Activated CD8-positive, alpha-beta T cell treated with anti-CD3 and anti-CD28 coated beads for 36 hours (primary cell): ENCODE measurements at regions not wholly inside any gene's neighbourhood (a gene's known extent, or its start where the extent isn't known, plus 50 kb on each side); places are given as distances from the start of the nearest gene placed in this dataset.

Experiments used
- ATAC-seq: fragments of 200-7000 bp; cut with Tn5 transposase; one replicate; pipeline ENCODE4 v1.10.0; 2021; ENCODE audit warnings: mild to moderate bottlenecking, moderate library complexity
- CTCF ChIA-PET: fragments of 350-600 bp; sonication (Branson Sonifier 250); formaldehyde crosslinking; loops from one replicate; lab custom pipeline; 2021; ENCODE audit warnings: antibody characterized with exemption; lab: Charles Lee
- POLR2A ChIA-PET: fragments of 350-600 bp; sonication (Branson Sonifier 250); formaldehyde crosslinking; loops from one replicate; lab custom pipeline; 2021; ENCODE audit warnings: antibody characterized with exemption; lab: Charles Lee
- DNase-seq: peaks from one replicate; pipeline ENCODE4 v3.0.0-alpha.2; 2020
- H3K27ac Mint-ChIP-seq: one replicate; pipeline ENCODE4 v1.8.0; 2021; ENCODE audit warnings: mild to moderate bottlenecking, mixed read lengths
- H3K27me3 Mint-ChIP-seq: one replicate; pipeline ENCODE4 v1.8.0; 2021; ENCODE audit warnings: mixed read lengths
- H3K36me3 Mint-ChIP-seq: one replicate; pipeline ENCODE4 v1.8.0; 2021; ENCODE audit warnings: low read depth, mixed read lengths
- H3K4me1 Mint-ChIP-seq: one replicate; pipeline ENCODE4 v1.8.0; 2021; ENCODE audit warnings: low read depth, mixed read lengths
- H3K4me3 Mint-ChIP-seq: one replicate; pipeline ENCODE4 v1.8.0; 2021; ENCODE audit warnings: mild to moderate bottlenecking, moderate library complexity, mixed read lengths
- H3K9me3 Mint-ChIP-seq: one replicate; pipeline ENCODE4 v1.8.0; 2021; ENCODE audit warnings: mixed read lengths
- intact Hi-C: fragments of 100-400 bp; cut with micrococcal nuclease; formaldehyde crosslinking; loops from one replicate; pipeline ENCODE4 v1.10.0; 2022
- TF ChIP-seq, protein P1 (sequence below): fragments of 200-600 bp; IDR thresholded peaks from one replicate; pipeline ENCODE4 v1.8.0; 2022; ENCODE audit warnings: antibody characterized with exemption, mild to moderate bottlenecking

DNA sequence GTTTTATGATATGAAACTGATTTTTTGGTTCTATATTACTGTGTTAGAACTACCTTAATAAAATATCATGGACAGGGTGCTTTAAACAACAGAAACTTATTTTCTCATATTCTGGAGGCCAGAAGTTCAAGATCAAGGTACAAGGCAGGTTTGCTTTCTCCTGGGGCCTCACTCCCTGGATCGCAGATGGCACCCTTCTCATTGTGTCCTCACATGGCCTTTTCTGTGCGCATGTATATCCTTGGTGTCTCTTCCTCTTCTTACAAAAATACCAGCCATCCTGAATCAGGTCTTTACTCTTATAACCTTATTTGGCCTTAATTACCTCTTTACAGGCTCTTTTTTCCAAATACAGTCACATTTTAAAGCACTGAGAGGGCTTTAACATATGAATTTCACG lies 906.1 kb downstream of the CDH11 start:
- TF ChIP-seq, protein P1, sequence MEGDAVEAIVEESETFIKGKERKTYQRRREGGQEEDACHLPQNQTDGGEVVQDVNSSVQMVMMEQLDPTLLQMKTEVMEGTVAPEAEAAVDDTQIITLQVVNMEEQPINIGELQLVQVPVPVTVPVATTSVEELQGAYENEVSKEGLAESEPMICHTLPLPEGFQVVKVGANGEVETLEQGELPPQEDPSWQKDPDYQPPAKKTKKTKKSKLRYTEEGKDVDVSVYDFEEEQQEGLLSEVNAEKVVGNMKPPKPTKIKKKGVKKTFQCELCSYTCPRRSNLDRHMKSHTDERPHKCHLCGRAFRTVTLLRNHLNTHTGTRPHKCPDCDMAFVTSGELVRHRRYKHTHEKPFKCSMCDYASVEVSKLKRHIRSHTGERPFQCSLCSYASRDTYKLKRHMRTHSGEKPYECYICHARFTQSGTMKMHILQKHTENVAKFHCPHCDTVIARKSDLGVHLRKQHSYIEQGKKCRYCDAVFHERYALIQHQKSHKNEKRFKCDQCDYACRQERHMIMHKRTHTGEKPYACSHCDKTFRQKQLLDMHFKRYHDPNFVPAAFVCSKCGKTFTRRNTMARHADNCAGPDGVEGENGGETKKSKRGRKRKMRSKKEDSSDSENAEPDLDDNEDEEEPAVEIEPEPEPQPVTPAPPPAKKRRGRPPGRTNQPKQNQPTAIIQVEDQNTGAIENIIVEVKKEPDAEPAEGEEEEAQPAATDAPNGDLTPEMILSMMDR = no peak
- POLR2A ChIA-PET = no interaction called here
- intact Hi-C loops = no loop called here
- Mint-ChIP-seq H3K9me3 (peaks cover 18% of the 10 kb centered on the region), H3K4me1 (no peaks in the 10 kb centered on the region), H3K27ac (no peak overlapping the region), H3K4me3 (no peak overlapping the region), H3K27me3 (no peaks in the 10 kb centered on the region), H3K36me3 (no peaks in the 10 kb centered on the region)
- DNase-seq (no peak), ATAC-seq (no peak)
- CTCF ChIA-PET = no interaction called here

DNA sequence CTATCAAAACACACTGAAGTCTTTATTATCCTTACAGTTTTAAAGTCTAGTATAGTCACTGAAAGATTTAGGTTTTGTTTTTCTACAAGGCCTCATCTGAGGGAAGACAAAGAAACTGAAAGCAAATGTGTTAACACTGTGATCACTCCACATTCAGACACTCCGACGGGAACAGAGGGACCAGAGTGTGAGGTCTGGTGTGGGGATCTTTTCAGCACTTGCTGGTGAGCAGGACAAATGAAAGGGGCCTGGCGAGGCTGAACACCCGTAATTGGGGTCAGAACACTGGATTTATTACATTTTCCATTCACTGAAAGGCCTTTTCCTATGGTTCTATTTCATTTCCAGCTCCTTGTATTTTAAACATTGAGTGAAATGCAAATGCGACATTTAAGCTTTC lies 910.5 kb downstream of the CDH11 start:
- intact Hi-C loops = no loop called here
- Mint-ChIP-seq H3K4me3 (no peak overlapping the region), H3K36me3 (no peaks in the 10 kb centered on the region), H3K27ac (no peak overlapping the region), H3K4me1 (no peaks in the 10 kb centered on the region), H3K27me3 (no peaks in the 10 kb centered on the region), H3K9me3 (peaks cover 27% of the 10 kb centered on the region)
- ATAC-seq (no peak), DNase-seq (no peak)
- ChIA-PET CTCF (no interaction called here), POLR2A (no interaction called here)
- TF ChIP-seq, protein P1 = no peak

DNA sequence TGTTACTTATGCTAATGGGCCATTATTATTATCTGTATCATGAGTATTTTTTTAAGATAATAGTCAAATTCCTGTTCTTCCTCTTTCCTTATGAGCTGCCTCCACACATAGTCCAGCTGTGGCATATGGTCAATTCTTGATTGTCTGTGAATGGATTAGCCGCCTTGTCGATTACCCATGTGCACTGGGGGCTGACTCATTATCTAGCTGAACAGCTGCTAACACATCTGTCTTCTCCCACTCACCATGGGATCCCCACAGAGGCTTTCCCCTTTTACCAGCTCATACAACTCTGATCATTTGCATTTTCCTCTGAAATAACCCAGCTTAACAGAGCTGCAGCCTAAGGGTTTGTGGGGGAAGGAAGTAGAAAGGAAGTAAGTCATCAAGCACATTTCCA lies 915.0 kb downstream of the CDH11 start:
- no peak overlapping the region for H3K4me3 Mint-ChIP-seq
- ChIA-PET POLR2A (interaction anchor here (0.7 kb wide), 1 partner anchor 701 kb away, joined by 3 read pairs; no protein-coding TSS in a partner anchor), CTCF (no interaction called here)
- H3K4me1 Mint-ChIP-seq = no peaks in the 10 kb centered on the region
- no peak overlapping the region for H3K27ac Mint-ChIP-seq
- TF ChIP-seq, protein P1 = no peak
- intact Hi-C loops = no loop called here
- H3K36me3 Mint-ChIP-seq = no peaks in the 10 kb centered on the region
- H3K9me3 Mint-ChIP-seq = peaks cover 23% of the 10 kb centered on the region
- H3K27me3 Mint-ChIP-seq = no peaks in the 10 kb centered on the region
- DNase-seq (no peak), ATAC-seq (no peak)

DNA sequence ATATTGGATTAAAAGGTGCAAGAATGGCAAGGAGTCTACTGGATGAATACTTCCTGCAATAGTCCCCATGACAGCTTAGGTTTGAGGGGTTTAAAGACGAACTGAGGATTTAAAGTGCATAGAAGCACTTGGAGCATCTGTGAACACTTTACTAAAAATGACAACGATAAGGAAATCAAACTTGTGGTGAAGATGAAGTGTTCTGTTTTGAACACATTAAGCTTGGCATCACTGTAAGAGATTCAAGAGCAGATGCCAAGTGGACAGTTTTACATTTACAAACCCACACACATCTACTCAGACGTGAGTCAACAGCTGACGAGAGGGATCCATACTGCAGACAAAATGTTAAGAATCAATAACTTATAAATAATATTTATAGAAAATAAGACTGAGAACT lies 918.7 kb downstream of the CDH11 start:
- Mint-ChIP-seq H3K27ac (no peak overlapping the region), H3K4me1 (no peaks in the 10 kb centered on the region), H3K27me3 (no peaks in the 10 kb centered on the region), H3K9me3 (peaks cover 9% of the 10 kb centered on the region), H3K36me3 (no peaks in the 10 kb centered on the region), H3K4me3 (no peak overlapping the region)
- ChIA-PET POLR2A (no interaction called here), CTCF (no interaction called here)
- intact Hi-C loops = no loop called here
- ATAC-seq (no peak), DNase-seq (no peak)
- TF ChIP-seq, protein P1 = no peak

DNA sequence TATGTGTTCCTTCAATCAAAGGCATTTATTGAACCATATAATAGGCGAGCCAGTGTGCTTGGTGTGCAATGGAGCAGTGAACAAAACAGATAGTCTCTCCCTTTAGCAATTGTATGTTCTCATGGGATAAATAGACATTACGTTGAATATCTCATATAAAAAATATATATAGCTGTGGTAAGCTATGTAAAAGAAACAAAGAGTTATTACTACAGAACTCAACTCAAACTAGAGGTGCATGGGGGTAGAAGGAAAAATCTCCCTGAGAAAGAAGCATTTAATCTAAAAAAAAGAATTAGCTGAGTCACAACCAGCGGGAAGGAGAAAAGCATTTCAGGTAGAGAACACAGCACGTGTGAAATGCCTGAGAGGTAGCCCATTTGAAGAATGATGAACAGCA lies 919.3 kb downstream of the CDH11 start:
- peaks cover 9% of the 10 kb centered on the region for H3K9me3 Mint-ChIP-seq
- no peaks in the 10 kb centered on the region for H3K27me3 Mint-ChIP-seq
- intact Hi-C loops = no loop called here
- ATAC-seq = no peak
- H3K27ac Mint-ChIP-seq = no peak overlapping the region
- no peaks in the 10 kb centered on the region for H3K36me3 Mint-ChIP-seq
- POLR2A ChIA-PET = no interaction called here
- TF ChIP-seq, protein P1 = no peak
- CTCF ChIA-PET = no interaction called here
- no peak overlapping the region for H3K4me3 Mint-ChIP-seq
- H3K4me1 Mint-ChIP-seq = no peaks in the 10 kb centered on the region
- DNase-seq = no peak
